GM10248 (cell line): ENCODE measurements at regions not wholly inside any gene's neighbourhood (a gene's known extent, or its start where the extent isn't known, plus 50 kb on each side); places are given as distances from the start of the nearest gene placed in this dataset.

Source experiments
- CTCF ChIA-PET: fragments of 300-600 bp; sonication (Branson Sonifier 250); formaldehyde crosslinking; extraction: SDS; loops from one replicate; lab custom pipeline; 2021; ENCODE audit warnings: antibody characterized with exemption; lab: Yijun Ruan, JAX
- POLR2A ChIA-PET: fragments of 350-650 bp; sonication (Branson Sonifier 250); formaldehyde crosslinking; extraction: SDS; loops from one replicate; lab custom pipeline; 2020; ENCODE audit warnings: antibody characterized with exemption; lab: Yijun Ruan, JAX
- DNase-seq: peaks from one replicate; pipeline ENCODE4 v3.0.0; 2012; ENCODE audit errors: extremely low spot score
- TF ChIP-seq, protein P1 (sequence below): IDR thresholded peaks from 2 replicates; pipeline ENCODE4 v1.5.1; 2012; ENCODE audit warnings: mild to moderate bottlenecking, low read depth; ENCODE audit errors: extremely low read depth, missing control alignments, control extremely low read depth

DNA sequence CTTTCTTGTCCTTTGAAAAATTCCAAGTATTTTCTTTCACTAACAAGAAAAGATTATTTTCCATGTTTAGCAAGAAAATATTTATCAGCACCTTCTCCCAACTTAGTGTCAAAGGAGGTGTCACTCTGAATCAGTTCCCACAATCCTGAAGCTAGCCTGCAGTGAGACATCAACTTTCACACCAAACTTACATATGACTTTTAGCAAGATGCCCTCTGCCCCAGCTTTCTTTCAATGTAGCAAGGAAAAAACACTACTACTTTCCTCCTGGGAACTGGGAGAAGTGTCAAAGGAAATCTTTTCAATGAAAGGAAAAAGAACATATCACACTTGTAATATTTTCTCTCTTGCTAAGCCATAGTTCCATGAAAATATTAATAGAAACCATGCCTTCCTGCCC is 50.9 kb upstream of the PALMD start:
- POLR2A ChIA-PET = no interaction called here
- TF ChIP-seq, protein P1, sequence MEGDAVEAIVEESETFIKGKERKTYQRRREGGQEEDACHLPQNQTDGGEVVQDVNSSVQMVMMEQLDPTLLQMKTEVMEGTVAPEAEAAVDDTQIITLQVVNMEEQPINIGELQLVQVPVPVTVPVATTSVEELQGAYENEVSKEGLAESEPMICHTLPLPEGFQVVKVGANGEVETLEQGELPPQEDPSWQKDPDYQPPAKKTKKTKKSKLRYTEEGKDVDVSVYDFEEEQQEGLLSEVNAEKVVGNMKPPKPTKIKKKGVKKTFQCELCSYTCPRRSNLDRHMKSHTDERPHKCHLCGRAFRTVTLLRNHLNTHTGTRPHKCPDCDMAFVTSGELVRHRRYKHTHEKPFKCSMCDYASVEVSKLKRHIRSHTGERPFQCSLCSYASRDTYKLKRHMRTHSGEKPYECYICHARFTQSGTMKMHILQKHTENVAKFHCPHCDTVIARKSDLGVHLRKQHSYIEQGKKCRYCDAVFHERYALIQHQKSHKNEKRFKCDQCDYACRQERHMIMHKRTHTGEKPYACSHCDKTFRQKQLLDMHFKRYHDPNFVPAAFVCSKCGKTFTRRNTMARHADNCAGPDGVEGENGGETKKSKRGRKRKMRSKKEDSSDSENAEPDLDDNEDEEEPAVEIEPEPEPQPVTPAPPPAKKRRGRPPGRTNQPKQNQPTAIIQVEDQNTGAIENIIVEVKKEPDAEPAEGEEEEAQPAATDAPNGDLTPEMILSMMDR = no peak
- CTCF ChIA-PET = interaction anchor here (1.1 to 1.6 kb wide), 4 partner anchors 10 to 33 kb away, joined by 3 to 4 read pairs (median 3); no protein-coding TSS in a partner anchor
- no peak for DNase-seq

DNA sequence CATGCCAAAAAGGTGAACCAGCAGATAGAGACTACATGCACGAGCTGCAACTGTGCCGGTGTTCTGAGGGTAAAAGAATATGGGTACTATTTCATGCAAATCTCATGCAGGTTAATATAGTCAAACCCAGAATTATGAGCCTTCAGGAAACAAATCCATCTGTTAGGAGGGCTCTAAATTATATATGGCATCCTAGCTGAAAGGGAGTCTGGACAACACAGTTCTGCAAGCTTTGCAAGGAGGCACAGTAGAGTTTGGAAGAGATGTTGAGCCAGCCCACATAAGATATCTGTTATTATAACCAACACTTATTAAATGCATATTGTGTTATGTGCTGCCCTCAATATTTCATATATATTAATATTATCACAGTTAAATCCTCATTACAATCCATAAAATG is 50.5 kb upstream of the PALMD start:
- ChIA-PET CTCF (interaction anchor here (1.1 to 1.4 kb wide), 3 partner anchors 10 to 33 kb away, joined by 3 read pairs; no protein-coding TSS in a partner anchor), POLR2A (no interaction called here)
- TF ChIP-seq, protein P1 = no peak
- no peak for DNase-seq
